SJCRH30 (cell line): ENCODE measurements at regions not wholly inside any gene's neighbourhood (a gene's known extent, or its start where the extent isn't known, plus 50 kb on each side); places are given as distances from the start of the nearest gene placed in this dataset.
"Not testable (repeated sequence)": the region's sequence is repeated elsewhere in the genome, so short reads cannot be mapped to it uniquely, and the experiment has no call there.

Experiments
- DNase-seq, 2 experiments: peaks; one replicate each; pipeline ENCODE4 v3.0.0-alpha.2; 2015 to 2020
- H3K27ac ChIP-seq: fragments of 250-450 bp; sonication (Bioruptor Pico); 2 replicates; pipeline ENCODE4 v1.5.1; 2020; ENCODE audit warnings: mild to moderate bottlenecking, moderate library complexity
- H3K27me3 ChIP-seq: fragments of 250-450 bp; sonication (Bioruptor Pico); 2 replicates; pipeline ENCODE4 v1.5.1; 2020; ENCODE audit warnings: mild to moderate bottlenecking, moderate library complexity
- H3K36me3 ChIP-seq: fragments of 250-450 bp; sonication (Bioruptor Pico); 2 replicates; pipeline ENCODE4 v1.5.1; 2020; ENCODE audit warnings: mild to moderate bottlenecking, moderate library complexity
- H3K4me1 ChIP-seq: fragments of 250-450 bp; sonication (Bioruptor Pico); 2 replicates; pipeline ENCODE4 v1.5.1; 2020; ENCODE audit warnings: mild to moderate bottlenecking, moderate library complexity
- H3K4me3 ChIP-seq: fragments of 250-450 bp; sonication (Bioruptor Pico); 2 replicates; pipeline ENCODE4 v1.5.1; 2020; ENCODE audit warnings: mild to moderate bottlenecking, moderate library complexity
- H3K9me3 ChIP-seq: fragments of 250-450 bp; sonication (Bioruptor Pico); replicated peaks from 2 replicates; pipeline ENCODE4 v1.5.1; 2020; ENCODE audit warnings: mild to moderate bottlenecking, moderate library complexity

GRCh38 chr5:75921011-75921410 lies 162.2 kb upstream of the SV2C start:
- H3K4me1 ChIP-seq = no peaks in the 10 kb centered on the region
- H3K27ac ChIP-seq = no peak overlapping the region
- no peaks in the 10 kb centered on the region for H3K9me3 ChIP-seq
- DNase-seq = no peak
- H3K27me3 ChIP-seq = no peaks in the 10 kb centered on the region
- no peak overlapping the region for H3K4me3 ChIP-seq
- no peaks in the 10 kb centered on the region for H3K36me3 ChIP-seq

GRCh38 chr5:75916144-75916543 lies 167.0 kb upstream of the SV2C start:
- no peak for DNase-seq
- Histone ChIP-seq H3K4me3 (no peak overlapping the region), H3K36me3 (no peaks in the 10 kb centered on the region), H3K27me3 (no peaks in the 10 kb centered on the region), H3K9me3 (no peaks in the 10 kb centered on the region), H3K27ac (no peak overlapping the region), H3K4me1 (no peaks in the 10 kb centered on the region)

GRCh38 chr5:75909223-75909622 lies 174.0 kb upstream of the SV2C start:
- Histone ChIP-seq H3K4me1 (no peaks in the 10 kb centered on the region), H3K27ac (no peak overlapping the region), H3K4me3 (no peak overlapping the region), H3K9me3 (no peaks in the 10 kb centered on the region), H3K36me3 (no peaks in the 10 kb centered on the region), H3K27me3 (no peaks in the 10 kb centered on the region)
- peak in 1 of 2 experiments; percentile 10 for DNase-seq

- no peaks in the 10 kb centered on the region for H3K36me3 ChIP-seq
- H3K9me3 ChIP-seq = no peaks in the 10 kb centered on the region
- no peak overlapping the region for H3K4me3 ChIP-seq
- H3K27ac ChIP-seq = no peak overlapping the region
- H3K4me1 ChIP-seq = no peaks in the 10 kb centered on the region
- DNase-seq = no peak
- no peaks in the 10 kb centered on the region for H3K27me3 ChIP-seq
Observed at GRCh38 chr5:75907651-75908050, 175.5 kb upstream of the SV2C start.

GRCh38 chr5:75894482-75894881 lies 177.2 kb upstream of the POC5 start:
- H3K9me3 ChIP-seq = no peaks in the 10 kb centered on the region
- no peaks in the 10 kb centered on the region for H3K36me3 ChIP-seq
- H3K4me1 ChIP-seq = no peaks in the 10 kb centered on the region
- H3K27ac ChIP-seq = no peak overlapping the region
- no peaks in the 10 kb centered on the region for H3K27me3 ChIP-seq
- DNase-seq = no peak
- no peak overlapping the region for H3K4me3 ChIP-seq

DNA sequence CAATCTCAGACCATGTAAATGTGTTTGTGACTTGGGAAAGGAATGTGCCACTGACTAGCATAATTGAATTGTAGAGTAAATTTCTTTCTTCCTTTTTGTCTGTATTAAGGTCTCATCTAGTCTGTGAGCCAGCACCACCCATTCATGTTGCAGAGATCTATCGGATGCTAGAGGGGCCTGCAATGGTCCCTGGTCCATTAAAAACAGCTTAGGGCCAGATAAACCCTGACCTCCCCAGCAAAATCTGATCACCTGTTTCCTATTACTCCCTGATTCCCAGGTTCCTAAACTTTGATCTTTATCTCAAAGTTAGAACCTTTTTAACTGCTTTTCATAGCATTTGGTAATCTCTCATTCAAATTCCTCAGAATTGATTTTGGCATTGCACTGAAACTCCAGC lies 174.5 kb upstream of the POC5 start:
- DNase-seq = no peak
- no peaks in the 10 kb centered on the region for H3K27me3 ChIP-seq
- no peaks in the 10 kb centered on the region for H3K9me3 ChIP-seq
- no peak overlapping the region for H3K4me3 ChIP-seq
- no peaks in the 10 kb centered on the region for H3K4me1 ChIP-seq
- no peak overlapping the region for H3K27ac ChIP-seq
- no peaks in the 10 kb centered on the region for H3K36me3 ChIP-seq

DNA sequence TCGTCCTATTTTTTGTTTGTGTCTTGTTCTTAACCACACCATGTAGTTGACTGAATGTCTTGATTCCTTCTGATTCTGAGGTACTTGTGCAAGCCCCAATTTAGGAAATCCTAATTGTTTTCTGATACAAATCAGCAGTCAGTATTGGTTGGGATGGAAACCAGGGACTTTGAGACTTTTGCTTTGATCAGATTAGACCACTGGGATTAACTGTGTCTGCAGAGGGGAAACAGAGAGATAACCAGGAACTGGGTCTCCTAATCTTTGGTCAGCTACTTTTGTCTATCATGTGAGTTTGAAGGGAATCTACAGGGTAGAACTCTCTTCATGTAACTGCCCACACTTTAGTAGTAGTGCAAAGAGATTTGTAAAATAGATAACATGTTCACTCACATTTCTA lies 173.8 kb upstream of the POC5 start:
- Histone ChIP-seq H3K4me3 (no peak overlapping the region), H3K27ac (no peak overlapping the region), H3K27me3 (no peaks in the 10 kb centered on the region), H3K9me3 (no peaks in the 10 kb centered on the region), H3K4me1 (no peaks in the 10 kb centered on the region), H3K36me3 (no peaks in the 10 kb centered on the region)
- no peak for DNase-seq

- Histone ChIP-seq H3K27ac (no peak overlapping the region), H3K9me3 (no peaks in the 10 kb centered on the region), H3K27me3 (no peaks in the 10 kb centered on the region), H3K4me3 (no peak overlapping the region), H3K36me3 (no peaks in the 10 kb centered on the region), H3K4me1 (no peaks in the 10 kb centered on the region)
- DNase-seq = no peak
Observed at GRCh38 chr5:75890546-75890945, 173.3 kb upstream of the POC5 start.

GRCh38 chr5:75886706-75887105 lies 169.5 kb upstream of the POC5 start:
- H3K9me3 ChIP-seq = no peaks in the 10 kb centered on the region
- DNase-seq = peak in 1 of 2 experiments; percentile 3
- H3K27me3 ChIP-seq = no peaks in the 10 kb centered on the region
- no peak overlapping the region for H3K27ac ChIP-seq
- H3K4me3 ChIP-seq = no peak overlapping the region
- H3K4me1 ChIP-seq = no peaks in the 10 kb centered on the region
- H3K36me3 ChIP-seq = no peaks in the 10 kb centered on the region

GRCh38 chr5:75885849-75886596 lies 168.8 kb upstream of the POC5 start:
- DNase-seq = peak; percentile 7 to 25
- H3K27ac ChIP-seq = peak overlapping the region; percentile 42
- no peaks in the 10 kb centered on the region for H3K4me1 ChIP-seq
- H3K27me3 ChIP-seq = no peaks in the 10 kb centered on the region
- H3K4me3 ChIP-seq = no peak overlapping the region
- H3K9me3 ChIP-seq = no peaks in the 10 kb centered on the region
- no peaks in the 10 kb centered on the region for H3K36me3 ChIP-seq

GRCh38 chr5:75885321-75885720 lies 168.1 kb upstream of the POC5 start:
- Histone ChIP-seq H3K4me3 (no peak overlapping the region), H3K9me3 (no peaks in the 10 kb centered on the region), H3K36me3 (no peaks in the 10 kb centered on the region), H3K4me1 (no peaks in the 10 kb centered on the region), H3K27me3 (no peaks in the 10 kb centered on the region), H3K27ac (peak overlapping the region; percentile 42)
- DNase-seq = peak in 1 of 2 experiments; percentile 25

- Histone ChIP-seq H3K9me3 (no peaks in the 10 kb centered on the region), H3K4me3 (no peak overlapping the region), H3K27me3 (peaks cover 3% of the 10 kb centered on the region; the same call in 1 of the 2 replicates), H3K27ac (no peak overlapping the region), H3K4me1 (no peaks in the 10 kb centered on the region), H3K36me3 (no peaks in the 10 kb centered on the region)
- no peak for DNase-seq
Observed at GRCh38 chr5:75869891-75870290, 152.7 kb upstream of the POC5 start.

DNA sequence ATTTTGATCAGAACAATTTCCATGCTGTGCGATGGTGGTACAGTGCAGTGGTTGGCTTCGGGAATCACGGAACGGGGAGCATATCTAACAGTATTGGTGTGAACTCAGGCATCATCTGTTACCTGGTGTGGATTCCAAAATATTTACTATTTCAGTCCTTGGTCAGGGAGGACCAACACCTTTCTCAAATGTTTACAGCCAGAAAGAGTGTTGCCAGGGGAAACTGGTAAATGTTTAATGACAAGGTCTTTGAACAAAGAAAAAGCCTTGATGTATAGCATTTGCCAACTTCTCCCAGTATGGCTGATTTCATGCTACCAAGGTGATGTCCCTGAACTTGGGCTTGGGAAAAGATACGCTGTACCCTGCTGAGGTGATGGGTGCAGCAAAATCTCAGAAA lies 145.6 kb upstream of the POC5 start:
- H3K4me1 ChIP-seq = no peaks in the 10 kb centered on the region
- H3K4me3 ChIP-seq = no peak overlapping the region
- H3K27ac ChIP-seq = no peak overlapping the region
- H3K27me3 ChIP-seq = no peaks in the 10 kb centered on the region
- DNase-seq = no peak
- no peaks in the 10 kb centered on the region for H3K36me3 ChIP-seq
- H3K9me3 ChIP-seq = no peaks in the 10 kb centered on the region

- H3K4me3 ChIP-seq, H3K27me3 ChIP-seq, H3K36me3 ChIP-seq, H3K27ac ChIP-seq, H3K4me1 ChIP-seq, DNase-seq, H3K9me3 ChIP-seq: not testable (repeated sequence)
Observed at GRCh38 chr5:75859621-75860020, 142.4 kb upstream of the POC5 start.

DNA sequence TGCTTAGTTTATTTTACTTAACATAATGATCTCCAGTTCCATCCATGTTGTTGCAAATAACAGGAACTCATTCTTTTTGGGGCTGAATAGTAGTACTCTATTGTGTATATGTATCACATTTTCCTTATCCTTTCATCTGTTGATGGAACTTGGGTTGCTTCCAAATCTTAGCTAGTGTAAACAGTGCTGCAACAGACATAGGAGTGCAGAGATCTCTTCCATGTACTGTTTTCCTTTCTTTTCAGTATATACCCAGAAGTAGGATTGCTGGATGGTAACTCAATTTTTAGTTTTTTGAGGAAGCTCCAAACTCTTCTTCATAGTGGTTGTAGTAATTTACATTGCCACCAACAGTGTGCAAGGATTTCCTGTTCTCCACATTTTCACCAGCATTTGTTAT lies 138.8 kb upstream of the POC5 start:
- peak in 1 of 2 experiments; percentile 39 for DNase-seq
- no peak overlapping the region for H3K27ac ChIP-seq
- H3K27me3 ChIP-seq = no peaks in the 10 kb centered on the region; the same call in 1 of the 2 replicates
- H3K4me1 ChIP-seq = no peaks in the 10 kb centered on the region
- H3K9me3 ChIP-seq = no peaks in the 10 kb centered on the region
- H3K4me3 ChIP-seq = no peak overlapping the region
- no peaks in the 10 kb centered on the region for H3K36me3 ChIP-seq

DNA sequence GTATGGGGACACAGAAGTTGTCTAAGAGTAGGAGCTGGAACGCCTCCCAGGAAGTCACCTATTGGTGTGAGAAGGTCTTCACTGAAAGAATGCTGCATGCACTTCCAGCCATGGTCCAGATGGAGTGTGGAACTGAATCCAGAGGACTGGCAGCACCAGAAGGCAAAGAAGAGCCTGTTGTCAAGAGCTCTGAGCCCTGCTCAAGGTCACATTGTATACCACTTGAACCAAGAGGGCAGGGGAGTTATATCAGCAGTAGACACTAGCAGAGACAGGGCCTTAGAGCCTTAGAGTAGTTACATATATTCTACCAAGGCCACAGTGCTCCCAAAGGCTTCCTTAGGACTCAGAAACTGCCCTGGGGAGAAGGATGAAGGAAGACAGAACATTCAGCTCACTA lies 130.8 kb upstream of the POC5 start:
- Histone ChIP-seq H3K4me3 (no peak overlapping the region), H3K27ac (no peak overlapping the region), H3K9me3 (no peaks in the 10 kb centered on the region), H3K4me1 (no peaks in the 10 kb centered on the region), H3K36me3 (no peaks in the 10 kb centered on the region), H3K27me3 (peaks cover 4% of the 10 kb centered on the region; the same call in 1 of the 2 replicates)
- DNase-seq = no peak
